ENCODE measurements at regions not wholly inside any gene's neighbourhood (a gene's known extent, or its start where the extent isn't known, plus 50 kb on each side); places are given as distances from the start of the nearest gene placed in this dataset.

DNA sequence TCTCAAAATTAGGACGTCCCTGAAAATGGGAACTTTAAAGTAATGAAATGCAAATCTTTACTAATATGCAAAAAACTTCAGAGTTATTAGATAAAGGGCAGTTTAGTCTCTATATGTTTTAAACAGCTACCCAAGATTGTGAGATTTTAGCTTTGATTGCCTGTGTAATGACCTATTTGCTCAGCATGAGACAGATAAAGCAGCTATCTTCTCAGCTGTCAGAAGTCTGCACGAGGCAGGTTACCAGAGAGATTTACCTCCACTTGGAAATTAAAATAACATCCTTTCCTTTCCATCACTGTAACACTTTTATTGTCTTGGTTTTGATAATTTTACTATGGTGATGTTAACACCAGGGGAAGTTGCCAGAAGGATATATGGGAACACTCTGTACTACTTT lies 436.6 kb upstream of the OPRM1 start:
- Histone ChIP-seq H3K4me2 (ENCODE audit: low read depth, low read length) (no peak overlapping the region), H3K18ac (ENCODE audit: low read depth, low read length) (no peak overlapping the region), H3K4me1 (ENCODE audit: control insufficient read depth, insufficient read depth, low read length) (no peaks in the 10 kb centered on the region), H3K9me1 (ENCODE audit: insufficient read depth, low read length) (no peaks in the 10 kb centered on the region), H2BK15ac (ENCODE audit: low read depth, low read length) (no peak overlapping the region), H3K27ac (ENCODE audit: insufficient read depth, low read length) (no peak overlapping the region), H2AK9ac (replicated peaks; ENCODE audit: low read depth, low read length, poor library complexity) (no peak overlapping the region), H3K56ac (ENCODE audit: extremely low read depth, insufficient read depth, low read length) (no peak overlapping the region), H2BK120ac (ENCODE audit: low read depth, low read length) (no peak overlapping the region), H3K23ac (ENCODE audit: low read depth, low read length) (no peak overlapping the region), H3K9me3 (ENCODE audit: control insufficient read depth, insufficient read depth, low read length) (peaks cover 5% of the 10 kb centered on the region), H3K14ac (replicated peaks; ENCODE audit: low read depth, low read length) (no peak overlapping the region), H4K20me1 (ENCODE audit: insufficient read depth, low read length) (no peaks in the 10 kb centered on the region), H2AK5ac (ENCODE audit: low read depth, low read length) (no peak overlapping the region), H3K4me3 (ENCODE audit: insufficient read depth, low read depth, low read length) (no peak overlapping the region), H3K4ac (ENCODE audit: low read depth, low read length) (no peak overlapping the region), H2BK20ac (ENCODE audit: low read depth, low read length) (no peak overlapping the region), H4K8ac (ENCODE audit: low read depth in 2 of 2, low read length in 2 of 2) (no peak overlapping the region), H3K79me1 (ENCODE audit: low read depth in 1 of 2, low read length in 2 of 2) (no peaks in the 10 kb centered on the region), H4K5ac (ENCODE audit: low read depth, low read length) (no peak overlapping the region), H3K36me3 (ENCODE audit: control insufficient read depth, insufficient read depth, low read length) (no peaks in the 10 kb centered on the region), H2BK5ac (ENCODE audit: low read depth, low read length, poor library complexity, severe bottlenecking) (no peak overlapping the region), H3K9ac (ENCODE audit: low read depth, low read length) (no peak overlapping the region), H3K27me3 (ENCODE audit: control insufficient read depth, insufficient read depth, low read length) (no peaks in the 10 kb centered on the region), H4K91ac (ENCODE audit: insufficient read depth, low read depth, low read length) (no peak overlapping the region), H2AFZ (replicated peaks; ENCODE audit: low read length, poor library complexity) (no peak overlapping the region)
- in situ Hi-C loops (cut with MboI; ENCODE audit: low sequenced_read_pairs) (no loop called here), dilution Hi-C loops (cut with HindIII; ENCODE audit: low sequenced_read_pairs, unreplicated experiment) (no loop called here), intact Hi-C loops (cut with micrococcal nuclease) (no loop called here)
- CTCF ChIA-PET: no interaction called here
- POLR2A ChIA-PET (ENCODE audit: unreplicated experiment): no interaction called here
- WGBS, 2 experiments (ENCODE audit: extremely low coverage in 2 of 2, insufficient read length in 1 of 2): no CpG with 5 or more reads among the region's 2 CpGs
- no TSS peak for BruUV-seq (replicated peaks)
- TF ChIP-seq RAD21 (IDR thresholded peaks at IDR 0.05; ENCODE audit: low read length): no peak
- no peak for TF ChIP-seq FOS (IDR thresholded peaks at IDR 0.05; ENCODE audit: low read depth, low read length)
- TF ChIP-seq, protein P1, sequence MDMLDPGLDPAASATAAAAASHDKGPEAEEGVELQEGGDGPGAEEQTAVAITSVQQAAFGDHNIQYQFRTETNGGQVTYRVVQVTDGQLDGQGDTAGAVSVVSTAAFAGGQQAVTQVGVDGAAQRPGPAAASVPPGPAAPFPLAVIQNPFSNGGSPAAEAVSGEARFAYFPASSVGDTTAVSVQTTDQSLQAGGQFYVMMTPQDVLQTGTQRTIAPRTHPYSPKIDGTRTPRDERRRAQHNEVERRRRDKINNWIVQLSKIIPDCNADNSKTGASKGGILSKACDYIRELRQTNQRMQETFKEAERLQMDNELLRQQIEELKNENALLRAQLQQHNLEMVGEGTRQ (IDR thresholded peaks at IDR 0.05; ENCODE audit: low read depth, low read length): no peak
- no peak for TF ChIP-seq POLR2A (IDR thresholded peaks at IDR 0.05; ENCODE audit: low read depth, low read length)
- TF ChIP-seq MAFK (IDR thresholded peaks at IDR 0.05; ENCODE audit: low read depth, low read length): no peak
- no peak for TF ChIP-seq MAZ (IDR thresholded peaks at IDR 0.05; ENCODE audit: borderline replicate concordance, low read depth, low read length)
- TF ChIP-seq NFE2L2 (IDR thresholded peaks at IDR 0.05; ENCODE audit: low read depth, low read length): no peak
- TF ChIP-seq MXI1 (IDR thresholded peaks at IDR 0.05; ENCODE audit: borderline replicate concordance, low read depth, low read length): no peak
- TF ChIP-seq BHLHE40 (IDR thresholded peaks at IDR 0.05; ENCODE audit: low read depth, low read length): no peak
- no peak for TF ChIP-seq CEBPB (IDR thresholded peaks at IDR 0.05; ENCODE audit: low read depth, low read length)
- ATAC-seq (ENCODE audit: low read depth) (no peak), DNase-seq (no peak)
